ENCODE measurements at regions not wholly inside any gene's neighbourhood (a gene's known extent, or its start where the extent isn't known, plus 50 kb on each side); places are given as distances from the start of the nearest gene placed in this dataset.

- TF ChIP-seq CTCF (IDR thresholded peaks at IDR 0.05) (no peak), POLR2A (IDR thresholded peaks at IDR 0.05) (no peak)
Measured at GRCh38 chr4:157886645-157887044, 286.2 kb downstream of the GASK1B start.

Data from lower leg skin (tissue), 3 donors.